Panc1 (cell line): ENCODE measurements at regions not wholly inside any gene's neighbourhood (a gene's known extent, or its start where the extent isn't known, plus 50 kb on each side); places are given as distances from the start of the nearest gene placed in this dataset.

ENCODE experiments used
- CTCF ChIP-seq: fragments of 450-650 bp; IDR thresholded peaks from 2 replicates; pipeline ENCODE4 v1.5.1; 2017; ENCODE audit warnings: mild to moderate bottlenecking
- POLR2AphosphoS5 ChIP-seq: IDR thresholded peaks from 2 replicates; pipeline ENCODE4 v1.6.1; 2012; ENCODE audit warnings: mild to moderate bottlenecking, low read depth, low read length, moderate library complexity
- REST ChIP-seq, 2 experiments: IDR thresholded peaks; 2 replicates each; pipeline ENCODE4 v1.6.1; 2011 to 2012; ENCODE audit warnings: low read depth in 2 of 2, control low read depth in 1 of 2, low read length in 1 of 2, mild to moderate bottlenecking in 1 of 2, moderate library complexity in 1 of 2; ENCODE audit not compliant: insufficient read depth in 1 of 2

DNA sequence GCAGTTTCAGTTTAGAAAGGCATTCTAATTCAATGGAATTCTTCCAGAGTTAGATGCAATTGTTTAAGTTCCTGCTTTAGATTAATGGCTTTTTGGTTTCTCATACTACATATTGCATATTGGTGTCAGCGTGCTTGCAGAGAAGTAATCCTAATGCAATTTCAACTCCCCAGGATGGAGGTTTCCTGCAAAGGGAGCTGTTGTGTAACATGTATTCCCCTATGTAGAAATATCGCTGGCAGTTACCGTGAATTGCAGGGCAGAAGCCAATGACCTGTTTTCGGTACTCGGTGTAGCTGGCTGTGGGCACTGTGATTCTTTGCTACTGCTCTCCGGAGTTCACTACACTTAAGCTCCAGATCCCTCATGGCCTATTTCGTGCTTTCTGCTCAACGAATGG lies 256.1 kb upstream of the PTBP2 start:
- no peak for TF ChIP-seq POLR2AphosphoS5
- TF ChIP-seq CTCF: no peak
- no peak for TF ChIP-seq REST (IDR thresholded peaks at IDR 0.05; ENCODE audit: insufficient read depth in 1 of 2, low read depth in 2 of 2, low read length in 1 of 2)
